Thyroid gland (tissue), 4 donors: ENCODE measurements at regions not wholly inside any gene's neighbourhood (a gene's known extent, or its start where the extent isn't known, plus 50 kb on each side); places are given as distances from the start of the nearest gene placed in this dataset.

Source experiments
- POLR2A ChIP-seq, 2 donors: fragments of 450-650 bp; IDR thresholded peaks; one replicate each; pipeline ENCODE4 v1.6.1; 2017; ENCODE audit warnings: antibody characterized with exemption in 2 of 2, mild to moderate bottlenecking in 2 of 2, moderate library complexity in 1 of 2
- TF ChIP-seq, protein P1 (sequence below), 6 experiments: fragments of 200-600 bp in 3 of 6; fragments of 450-650 bp in 3 of 6; sonication (generic) in 3 of 6; IDR thresholded peaks; one replicate each; pipeline ENCODE4 v1.5.1; 2016 to 2019; ENCODE audit warnings: antibody characterized with exemption in 6 of 6, mild to moderate bottlenecking in 2 of 6, inconsistent platforms in 1 of 6, moderate library complexity in 1 of 6

DNA sequence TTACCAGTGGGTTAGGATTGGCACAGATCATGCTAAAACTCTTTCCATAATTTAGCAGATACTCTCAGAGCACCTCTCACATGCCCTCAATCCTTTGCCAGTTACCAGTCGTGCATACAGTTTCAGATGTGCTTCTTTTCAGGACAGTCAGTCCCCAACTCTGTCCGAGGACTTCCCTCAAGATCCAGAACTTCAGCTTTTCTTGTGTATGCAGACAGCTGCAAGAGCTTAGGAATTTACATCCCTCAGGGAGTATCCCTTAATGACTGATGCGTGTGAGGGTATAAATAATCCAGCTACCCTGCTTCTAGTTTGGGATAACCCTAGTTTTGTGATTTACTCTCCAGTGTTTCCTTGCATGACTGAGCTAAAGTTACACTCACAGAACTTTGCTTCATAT, 393.0 kb upstream of the PLXNA2 start:
- TF ChIP-seq, protein P1, sequence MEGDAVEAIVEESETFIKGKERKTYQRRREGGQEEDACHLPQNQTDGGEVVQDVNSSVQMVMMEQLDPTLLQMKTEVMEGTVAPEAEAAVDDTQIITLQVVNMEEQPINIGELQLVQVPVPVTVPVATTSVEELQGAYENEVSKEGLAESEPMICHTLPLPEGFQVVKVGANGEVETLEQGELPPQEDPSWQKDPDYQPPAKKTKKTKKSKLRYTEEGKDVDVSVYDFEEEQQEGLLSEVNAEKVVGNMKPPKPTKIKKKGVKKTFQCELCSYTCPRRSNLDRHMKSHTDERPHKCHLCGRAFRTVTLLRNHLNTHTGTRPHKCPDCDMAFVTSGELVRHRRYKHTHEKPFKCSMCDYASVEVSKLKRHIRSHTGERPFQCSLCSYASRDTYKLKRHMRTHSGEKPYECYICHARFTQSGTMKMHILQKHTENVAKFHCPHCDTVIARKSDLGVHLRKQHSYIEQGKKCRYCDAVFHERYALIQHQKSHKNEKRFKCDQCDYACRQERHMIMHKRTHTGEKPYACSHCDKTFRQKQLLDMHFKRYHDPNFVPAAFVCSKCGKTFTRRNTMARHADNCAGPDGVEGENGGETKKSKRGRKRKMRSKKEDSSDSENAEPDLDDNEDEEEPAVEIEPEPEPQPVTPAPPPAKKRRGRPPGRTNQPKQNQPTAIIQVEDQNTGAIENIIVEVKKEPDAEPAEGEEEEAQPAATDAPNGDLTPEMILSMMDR (IDR thresholded peaks at IDR 0.05) = no peak
- TF ChIP-seq POLR2A (IDR thresholded peaks at IDR 0.05) = no peak
